ENCODE measurements at regions not wholly inside any gene's neighbourhood (a gene's known extent, or its start where the extent isn't known, plus 50 kb on each side); places are given as distances from the start of the nearest gene placed in this dataset.
"Not testable (repeated sequence)": the region's sequence is repeated elsewhere in the genome, so short reads cannot be mapped to it uniquely, and the experiment has no call there.

DNA sequence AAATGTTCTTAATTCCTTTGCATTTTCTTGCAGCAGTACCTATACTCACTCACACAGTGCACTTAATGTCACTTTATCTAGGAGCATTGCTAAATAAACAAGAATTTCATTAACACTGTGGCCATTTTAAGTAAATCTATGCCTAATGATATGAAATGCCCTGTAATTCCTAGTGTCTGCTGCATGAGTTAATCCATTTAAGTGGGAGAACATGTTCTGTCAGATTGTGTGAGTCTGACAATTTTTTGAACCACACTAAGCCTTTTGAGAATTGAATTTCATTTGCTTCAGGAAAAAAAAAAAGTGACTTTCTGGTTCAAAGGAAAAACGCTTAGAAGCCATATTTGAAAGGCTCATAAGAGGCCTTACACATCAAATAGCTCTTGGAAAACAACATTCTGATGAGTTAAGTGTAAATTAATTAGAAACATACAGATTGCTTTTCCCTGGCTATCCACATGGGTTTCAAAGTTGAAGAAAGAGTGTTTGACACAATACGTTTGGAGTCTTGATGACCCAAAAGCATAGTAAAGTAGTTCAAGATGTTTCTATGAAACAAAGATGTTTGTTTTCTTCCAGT is 446.7 kb upstream of the GRAMD2B start:
- H3K4me3 ChIP-seq (ENCODE audit: low read depth, low read length): no peak overlapping the region
- no peak for DNase-seq (ENCODE audit: low read depth)
- no peaks in the 10 kb centered on the region for H3K36me3 ChIP-seq (ENCODE audit: control insufficient read depth, insufficient read depth, low read length)
- TF ChIP-seq CTCF (IDR thresholded peaks at IDR 0.05; ENCODE audit: insufficient read depth, low read length, poor library complexity, severe bottlenecking): no peak
- H3K27me3 ChIP-seq (ENCODE audit: control insufficient read depth, insufficient read depth, low read length): no peaks in the 10 kb centered on the region

- no peaks in the 10 kb centered on the region for H3K36me3 ChIP-seq (ENCODE audit: control insufficient read depth, insufficient read depth, low read length)
Observed at GRCh38 chr5:125978015-125978414, 445.2 kb upstream of the GRAMD2B start.

GRCh38 chr5:125979636-125980035 is 443.6 kb upstream of the GRAMD2B start:
- no peaks in the 10 kb centered on the region for H3K27me3 ChIP-seq (ENCODE audit: control insufficient read depth, insufficient read depth, low read length)
- no peak for DNase-seq (ENCODE audit: low read depth)

More at GRCh38 chr5:125978015-125978414, 445.2 kb upstream of the GRAMD2B start:
- Histone ChIP-seq H3K4me3 (ENCODE audit: low read depth, low read length) (no peak overlapping the region), H3K27me3 (ENCODE audit: control insufficient read depth, insufficient read depth, low read length) (no peaks in the 10 kb centered on the region)
- no peak for DNase-seq (ENCODE audit: low read depth)
- TF ChIP-seq CTCF (IDR thresholded peaks at IDR 0.05; ENCODE audit: insufficient read depth, low read length, poor library complexity, severe bottlenecking): no peak

DNA sequence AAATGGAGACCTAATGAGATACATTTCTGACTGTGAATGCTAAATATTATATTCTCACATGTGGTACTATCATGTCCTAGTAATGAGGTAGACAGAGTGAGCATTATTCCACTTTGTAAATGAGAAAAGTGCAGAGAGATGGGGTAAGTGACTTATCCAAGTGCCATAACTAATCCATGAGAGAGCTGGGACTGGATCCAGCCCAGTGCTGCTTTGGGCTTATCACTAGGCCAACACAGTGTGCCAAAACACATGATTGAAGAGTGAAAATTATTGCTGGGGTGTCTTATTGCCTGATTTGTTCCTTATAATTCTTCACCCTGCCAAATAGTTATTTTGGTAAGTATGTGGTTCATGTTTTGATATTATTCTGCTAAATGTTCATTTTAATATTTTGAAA is 442.2 kb upstream of the GRAMD2B start:
- TF ChIP-seq CTCF (IDR thresholded peaks at IDR 0.05; ENCODE audit: insufficient read depth, low read length, poor library complexity, severe bottlenecking): no peak
- no peaks in the 10 kb centered on the region for H3K27me3 ChIP-seq (ENCODE audit: control insufficient read depth, insufficient read depth, low read length)
- no peaks in the 10 kb centered on the region for H3K36me3 ChIP-seq (ENCODE audit: control insufficient read depth, insufficient read depth, low read length)
- DNase-seq (ENCODE audit: low read depth): no peak
- H3K4me3 ChIP-seq (ENCODE audit: low read depth, low read length): no peak overlapping the region

More at GRCh38 chr5:125979636-125980035, 443.6 kb upstream of the GRAMD2B start:
- Histone ChIP-seq H3K4me3 (ENCODE audit: low read depth, low read length) (no peak overlapping the region), H3K36me3 (ENCODE audit: control insufficient read depth, insufficient read depth, low read length) (no peaks in the 10 kb centered on the region)
- no peak for TF ChIP-seq CTCF (IDR thresholded peaks at IDR 0.05; ENCODE audit: insufficient read depth, low read length, poor library complexity, severe bottlenecking)

DNA sequence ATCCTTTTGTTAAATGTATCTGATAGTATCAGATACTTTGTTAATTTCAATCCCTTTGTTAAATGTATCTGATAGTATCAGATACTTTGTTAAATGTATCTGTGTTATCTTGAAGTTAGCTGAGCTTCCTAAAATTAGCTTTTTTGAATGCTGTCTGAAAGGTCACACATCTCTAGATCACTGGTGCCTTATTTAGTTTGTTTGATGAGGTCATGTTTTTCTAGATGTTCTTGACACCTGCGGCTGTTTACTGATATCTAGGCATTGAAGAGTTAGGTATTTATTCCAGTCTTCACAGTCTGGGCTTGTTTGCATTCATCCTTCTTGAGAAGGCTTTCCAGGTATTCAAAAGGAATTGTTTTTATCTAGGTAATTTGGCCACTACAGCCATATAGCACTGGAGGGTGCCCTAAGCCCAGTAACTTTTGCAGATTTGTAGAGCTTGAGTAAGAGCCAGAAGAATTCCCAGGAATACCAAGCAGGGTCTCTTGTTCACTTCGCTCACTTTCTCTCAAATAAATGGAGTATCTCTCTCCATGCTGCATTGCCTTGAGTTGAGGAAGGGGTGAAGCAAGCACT is 435.4 kb upstream of the GRAMD2B start:
- no peak overlapping the region for H3K4me3 ChIP-seq (ENCODE audit: low read depth, low read length)
- DNase-seq (ENCODE audit: low read depth): no peak
- no peak for TF ChIP-seq CTCF (IDR thresholded peaks at IDR 0.05; ENCODE audit: insufficient read depth, low read length, poor library complexity, severe bottlenecking)

GRCh38 chr5:125992050-125992449 is 431.2 kb upstream of the GRAMD2B start:
- TF ChIP-seq CTCF (IDR thresholded peaks at IDR 0.05; ENCODE audit: insufficient read depth, low read length, poor library complexity, severe bottlenecking): no peak

More for the DNA sequence above, 435.4 kb upstream of the GRAMD2B start:
- Histone ChIP-seq H3K36me3 (ENCODE audit: control insufficient read depth, insufficient read depth, low read length) (no peaks in the 10 kb centered on the region), H3K27me3 (ENCODE audit: control insufficient read depth, insufficient read depth, low read length) (no peaks in the 10 kb centered on the region)

DNA sequence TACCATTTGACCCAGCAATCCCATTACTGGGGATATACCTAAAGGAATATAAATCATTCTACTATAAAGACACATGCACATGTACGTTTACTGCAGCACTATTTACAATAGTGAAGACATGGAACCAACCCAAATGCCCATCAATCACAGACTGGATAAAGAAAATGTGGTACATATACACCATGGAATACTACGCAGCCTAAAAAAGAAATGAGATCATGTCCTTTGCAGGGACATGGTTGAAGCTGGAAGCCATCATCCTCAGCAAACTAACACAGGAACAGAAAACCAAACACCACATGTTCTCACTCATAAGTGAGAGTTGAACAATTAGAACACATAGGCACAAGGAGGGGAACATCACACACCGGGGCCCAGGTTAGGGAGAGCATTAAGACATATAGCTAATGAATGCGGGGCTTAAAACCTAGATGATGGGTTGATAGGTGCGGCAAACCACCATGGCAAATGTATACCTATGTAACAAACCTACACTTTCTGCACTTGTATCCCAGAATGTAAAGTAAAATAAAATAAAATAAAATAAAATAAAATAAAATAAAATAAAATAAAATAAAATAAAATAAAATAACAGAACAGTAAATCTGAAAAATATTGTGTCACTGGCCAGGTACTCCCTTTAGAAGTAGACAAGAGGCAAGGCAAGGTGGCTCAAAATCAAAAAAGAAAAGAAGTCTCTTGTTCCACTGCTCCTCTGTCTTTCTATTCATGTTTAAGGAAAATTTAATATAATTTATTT is 423.8 kb upstream of the GRAMD2B start:
- H3K27me3 ChIP-seq (ENCODE audit: control insufficient read depth, insufficient read depth, low read length); DNase-seq (ENCODE audit: low read depth); H3K36me3 ChIP-seq (ENCODE audit: control insufficient read depth, insufficient read depth, low read length); H3K4me3 ChIP-seq (ENCODE audit: low read depth, low read length): not testable (repeated sequence)

More at GRCh38 chr5:125992050-125992449, 431.2 kb upstream of the GRAMD2B start:
- Histone ChIP-seq H3K27me3 (ENCODE audit: control insufficient read depth, insufficient read depth, low read length) (no peaks in the 10 kb centered on the region), H3K4me3 (ENCODE audit: low read depth, low read length) (no peak overlapping the region), H3K36me3 (ENCODE audit: control insufficient read depth, insufficient read depth, low read length) (no peaks in the 10 kb centered on the region)
- DNase-seq (ENCODE audit: low read depth): no peak

All from kidney epithelial cell (primary cell).